Stimulated activated CD4-positive, alpha-beta T cell treated with anti-CD3 and anti-CD28 coated beads, Interleukin-4, amount 100 ng/mL, for 4 hours (primary cell): ENCODE measurements at regions not wholly inside any gene's neighbourhood (a gene's known extent, or its start where the extent isn't known, plus 50 kb on each side); places are given as distances from the start of the nearest gene placed in this dataset.

Source experiments
- DNase-seq, 2 experiments: peaks; one replicate each; pipeline ENCODE4 v3.0.0-alpha.2; 2020

DNA sequence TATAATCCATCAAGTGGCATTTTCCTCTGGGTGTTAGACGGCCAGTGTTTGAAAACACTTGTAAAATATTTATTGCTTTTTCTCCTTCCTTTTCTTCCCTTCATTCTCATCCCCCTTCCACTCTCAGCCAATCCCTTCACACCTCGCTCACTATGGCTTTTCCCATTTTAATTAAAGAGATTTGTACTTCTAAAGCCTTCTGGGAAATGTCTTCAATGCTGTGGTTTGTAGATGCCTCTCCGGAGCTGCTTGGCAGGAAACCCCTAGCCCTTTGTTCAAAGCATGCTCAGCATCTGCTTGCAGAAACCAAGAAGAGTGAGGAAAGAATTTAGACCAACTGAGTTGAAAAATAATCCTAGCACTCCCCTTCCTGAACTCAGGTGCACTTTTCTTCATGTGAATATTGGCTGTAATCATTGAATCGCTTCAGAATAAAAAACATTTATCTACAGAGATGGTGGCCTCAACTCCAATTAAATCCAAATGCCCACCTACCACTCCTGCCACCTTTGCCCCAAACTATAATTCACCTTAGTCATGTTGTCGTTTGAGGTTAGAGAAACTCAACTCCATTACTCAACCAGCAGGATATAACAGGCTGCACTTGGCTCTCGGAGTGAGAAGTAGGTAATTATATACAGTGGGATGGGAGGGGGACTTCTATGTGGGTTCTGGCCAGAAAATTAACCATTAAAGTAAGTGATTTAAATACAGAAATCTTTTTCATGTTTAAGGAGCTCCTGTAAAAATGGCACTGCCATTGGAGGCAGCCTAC lies 659.4 kb upstream of the CAMK1G start:
- no peak for DNase-seq

DNA sequence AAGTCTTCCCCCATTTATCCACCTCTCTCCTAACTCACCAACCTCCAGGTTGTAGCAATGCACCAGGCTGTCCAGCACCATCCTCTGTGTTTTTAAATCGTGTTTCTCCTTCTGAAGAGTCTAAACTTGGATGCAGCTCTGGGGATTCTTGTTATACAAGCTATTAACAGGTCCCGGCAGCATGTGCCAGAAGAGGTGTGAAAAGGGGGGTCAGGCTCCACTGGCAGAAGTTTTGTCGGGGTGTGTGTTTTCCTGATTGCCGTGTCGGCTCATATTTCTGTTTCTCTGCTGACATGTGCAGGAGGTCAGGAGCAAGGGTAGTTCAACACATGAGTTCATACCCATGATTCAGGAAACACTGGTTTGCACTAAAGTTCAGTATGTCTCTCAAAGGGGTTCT lies 658.6 kb upstream of the CAMK1G start:
- no peak for DNase-seq

DNA sequence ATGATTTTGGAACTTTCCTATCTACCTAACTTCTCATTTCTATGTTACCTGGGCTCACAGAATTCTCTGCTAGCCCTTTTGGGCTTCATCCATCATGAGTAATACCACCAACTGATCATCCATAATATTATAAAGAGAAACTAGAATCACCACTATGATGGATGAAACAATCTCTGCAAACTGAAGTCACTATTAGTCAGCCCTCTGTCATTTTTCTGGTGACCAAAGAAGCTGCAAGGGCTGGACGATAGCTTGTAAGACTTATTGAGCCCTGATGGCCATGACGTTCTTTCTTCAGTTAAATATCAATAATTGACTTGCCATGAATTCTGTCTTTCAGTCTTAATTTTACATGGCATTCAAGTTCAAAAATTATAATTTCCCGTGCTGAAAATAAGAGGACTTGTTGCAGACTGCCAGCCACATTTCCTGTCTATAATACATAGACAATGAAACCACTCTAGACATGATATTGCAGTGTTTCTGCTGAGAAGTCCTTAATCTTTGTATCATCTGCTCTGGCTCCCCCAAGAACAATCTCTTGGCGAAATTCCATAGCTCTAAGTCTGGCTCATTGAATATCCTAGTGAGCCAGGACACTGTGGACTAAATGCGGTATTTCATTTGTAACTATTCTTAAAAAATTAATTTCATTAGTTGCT lies 655.0 kb upstream of the CAMK1G start:
- no peak for DNase-seq

DNA sequence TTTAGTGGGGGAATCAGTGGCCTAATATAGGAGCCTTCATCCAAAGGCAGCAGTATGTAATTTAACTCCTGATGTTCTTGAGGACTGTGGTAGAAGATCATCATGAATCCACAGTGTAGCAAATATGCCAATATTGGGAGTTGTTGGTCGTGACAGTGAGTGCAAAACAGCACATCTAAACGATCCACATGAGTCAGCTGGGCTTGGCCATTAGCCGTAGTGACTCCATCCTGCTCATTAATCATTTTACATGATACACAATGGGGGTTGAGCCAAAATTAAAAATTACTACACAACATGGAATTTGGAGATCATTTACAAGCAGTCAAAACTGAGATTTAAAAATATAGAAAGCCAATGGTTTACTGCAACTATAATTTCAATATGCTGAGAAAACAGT lies 653.9 kb upstream of the CAMK1G start:
- DNase-seq, result no peak

DNA sequence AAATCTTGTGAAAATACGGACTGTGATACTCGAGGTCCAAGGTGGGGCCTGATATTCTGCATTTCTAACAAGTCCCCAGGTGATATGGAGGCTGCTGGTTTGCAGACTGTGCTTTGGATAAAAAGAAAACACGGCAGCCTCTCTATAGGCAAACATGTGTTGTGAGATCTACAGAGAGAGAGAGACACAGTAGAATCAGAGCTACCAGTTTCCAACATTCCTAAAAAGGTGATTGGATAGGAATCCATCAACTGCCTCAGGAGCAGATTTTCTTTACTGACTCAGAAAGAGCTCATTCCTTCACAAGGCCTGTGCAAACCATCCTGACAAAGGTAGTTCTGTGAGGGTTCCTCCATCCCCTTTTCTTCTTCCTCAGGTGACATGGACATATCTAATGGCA lies 651.6 kb upstream of the CAMK1G start:
- DNase-seq, result no peak

DNA sequence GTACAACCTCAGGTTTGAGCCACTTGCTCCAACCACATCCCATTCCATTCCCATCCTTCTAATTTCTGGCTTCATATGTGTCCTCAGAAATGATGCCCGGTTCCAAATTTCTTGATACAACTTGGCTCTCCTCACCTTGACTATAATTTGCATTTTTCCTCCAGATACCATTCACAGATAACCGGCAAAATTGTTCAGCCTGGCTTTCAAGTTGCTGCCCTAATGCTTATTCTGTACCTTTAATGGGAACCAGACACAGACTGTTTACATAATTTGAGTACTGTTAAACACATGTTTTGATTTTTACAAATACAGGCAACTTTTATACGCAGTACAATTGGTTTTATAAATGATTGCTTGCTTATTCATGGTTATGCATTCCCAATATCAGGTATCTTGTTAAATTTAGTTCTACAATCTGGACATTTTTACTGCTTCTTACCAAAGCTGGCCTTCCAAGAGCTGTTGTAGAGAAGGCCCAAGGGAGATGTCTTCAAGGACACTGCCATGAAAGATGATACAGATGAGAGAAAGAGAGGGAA lies 649.5 kb upstream of the CAMK1G start:
- no peak for DNase-seq

DNA sequence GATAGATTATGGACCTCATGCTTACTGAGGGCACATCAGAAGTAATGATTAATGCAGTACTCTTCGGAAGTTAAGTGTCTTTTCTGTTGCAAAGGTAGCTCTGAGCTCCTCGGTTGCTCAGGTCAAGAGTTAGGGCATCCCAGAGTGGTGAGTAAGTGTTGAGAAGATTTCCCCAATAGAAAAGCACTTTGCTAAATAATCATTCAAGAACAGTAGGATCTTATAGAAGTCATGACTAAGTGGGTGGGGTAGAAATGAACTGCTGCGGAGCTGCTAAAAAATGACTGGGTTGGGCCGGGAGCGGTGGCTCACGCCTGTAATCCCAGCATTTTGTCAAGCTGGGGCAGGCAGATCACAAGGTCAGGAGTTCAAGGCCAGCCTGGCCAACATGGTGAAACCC lies 648.6 kb upstream of the CAMK1G start:
- no peak for DNase-seq

- DNase-seq, result no peak
Measured at GRCh38 chr1:208935517-208936187, 647.9 kb upstream of the CAMK1G start.

DNA sequence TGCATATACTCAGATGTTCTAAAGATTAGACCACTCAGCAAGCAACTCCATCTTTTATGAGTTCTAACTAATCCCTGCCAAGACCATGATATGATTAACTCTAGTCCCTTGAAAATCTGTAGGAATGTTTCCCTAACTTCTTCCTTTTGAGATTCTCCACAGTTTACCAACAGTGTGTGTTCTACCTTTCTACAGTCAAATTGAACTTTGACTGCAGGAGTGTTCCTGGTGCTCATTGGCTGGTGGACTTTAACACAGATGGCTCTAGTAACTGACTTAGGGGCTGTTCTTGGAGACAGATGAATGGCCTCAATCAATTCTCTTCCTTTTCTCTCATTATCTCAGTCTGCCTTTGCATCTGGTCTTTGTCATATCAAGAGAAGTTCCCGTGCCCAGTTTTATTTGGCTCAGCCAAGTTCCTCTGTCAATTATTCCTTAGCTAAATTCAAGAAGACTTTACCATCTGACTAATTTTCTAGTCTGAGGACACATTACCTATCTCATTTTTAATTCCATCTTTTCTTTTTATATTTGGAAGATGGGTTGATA lies 643.9 kb upstream of the CAMK1G start:
- DNase-seq, result no peak

DNA sequence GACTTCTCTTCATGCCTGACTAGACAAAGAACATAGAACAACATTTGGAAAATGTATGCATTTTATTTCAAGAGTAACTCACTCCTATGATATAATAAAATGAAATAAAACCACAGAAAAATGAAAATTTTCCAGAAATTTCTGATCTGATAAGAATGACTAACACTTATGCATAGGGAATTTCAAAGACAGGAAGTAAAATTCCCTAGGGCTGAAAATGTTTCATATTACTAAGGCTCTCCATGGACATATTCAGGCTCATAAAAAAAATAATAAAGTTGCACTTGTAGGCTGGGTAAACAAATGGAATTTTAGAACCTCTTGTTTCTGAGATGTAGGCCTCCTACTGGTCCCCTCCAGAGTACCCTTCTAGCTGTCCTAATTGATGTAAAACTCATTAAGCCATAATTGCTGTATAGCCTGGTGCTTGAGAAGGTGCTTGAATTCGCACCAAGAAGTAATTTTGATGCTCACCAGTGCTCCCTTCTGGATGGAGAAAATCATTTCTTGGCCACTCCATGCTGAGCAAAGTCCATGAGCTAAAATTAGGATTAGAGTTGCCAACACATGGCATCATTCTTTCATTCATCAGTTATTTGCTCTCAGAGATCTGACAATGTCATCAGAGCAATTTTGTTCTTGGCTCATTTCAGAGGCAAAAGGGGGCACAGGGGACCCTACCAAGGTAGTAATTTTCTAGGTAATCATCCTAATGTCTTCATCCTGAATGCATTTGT lies 641.0 kb upstream of the CAMK1G start:
- DNase-seq, result no peak

- DNase-seq, result no peak
Measured at GRCh38 chr1:208943291-208943690, 640.2 kb upstream of the CAMK1G start.

GRCh38 chr1:208944981-208945451 lies 638.5 kb upstream of the CAMK1G start:
- no peak for DNase-seq

DNA sequence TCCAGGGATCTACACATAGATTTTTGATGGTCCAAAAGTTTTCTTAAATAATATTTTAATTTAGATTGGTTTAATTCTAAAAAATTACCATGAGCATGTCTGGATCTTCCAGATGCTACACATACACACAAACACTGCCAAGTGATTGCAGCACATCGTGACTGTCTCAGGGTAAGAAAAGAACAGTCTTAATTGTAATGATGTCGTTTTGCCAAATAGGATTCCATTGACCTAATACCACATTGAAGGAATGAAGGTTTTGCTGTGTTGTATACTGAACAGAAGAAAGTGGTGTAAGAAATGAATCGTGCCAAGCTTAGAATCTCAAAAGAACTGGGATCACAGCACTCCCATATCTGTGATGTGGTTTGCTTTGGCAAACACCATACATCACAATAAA lies 633.3 kb upstream of the CAMK1G start:
- DNase-seq, result no peak

- no peak for DNase-seq
Measured at GRCh38 chr1:208951026-208951525, 632.4 kb upstream of the CAMK1G start.

- DNase-seq, result no peak
Measured at GRCh38 chr1:208951908-208952307, 631.6 kb upstream of the CAMK1G start.

DNA sequence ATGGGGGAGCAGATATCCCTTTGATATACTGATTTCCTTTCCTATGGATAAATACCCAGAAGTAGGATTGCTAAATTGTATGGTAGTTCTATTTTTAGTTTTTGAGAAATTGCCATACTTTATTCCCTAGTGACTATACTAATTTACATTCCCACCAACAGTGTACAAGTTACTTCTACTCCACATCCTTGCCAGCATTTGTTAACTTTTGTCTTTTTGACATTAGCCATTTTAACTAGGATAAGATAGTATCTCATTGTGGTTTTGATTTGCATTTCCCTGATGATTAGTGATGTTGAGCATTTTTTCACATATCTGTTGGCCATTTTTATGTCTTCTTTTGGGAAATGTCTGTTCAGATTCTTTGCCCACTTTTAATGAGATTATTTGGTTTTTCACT lies 620.6 kb upstream of the CAMK1G start:
- DNase-seq, result no peak

GRCh38 chr1:208965351-208965750 lies 618.2 kb upstream of the CAMK1G start:
- no peak for DNase-seq

- no peak for DNase-seq
Measured at GRCh38 chr1:208967334-208967733, 616.2 kb upstream of the CAMK1G start.

DNA sequence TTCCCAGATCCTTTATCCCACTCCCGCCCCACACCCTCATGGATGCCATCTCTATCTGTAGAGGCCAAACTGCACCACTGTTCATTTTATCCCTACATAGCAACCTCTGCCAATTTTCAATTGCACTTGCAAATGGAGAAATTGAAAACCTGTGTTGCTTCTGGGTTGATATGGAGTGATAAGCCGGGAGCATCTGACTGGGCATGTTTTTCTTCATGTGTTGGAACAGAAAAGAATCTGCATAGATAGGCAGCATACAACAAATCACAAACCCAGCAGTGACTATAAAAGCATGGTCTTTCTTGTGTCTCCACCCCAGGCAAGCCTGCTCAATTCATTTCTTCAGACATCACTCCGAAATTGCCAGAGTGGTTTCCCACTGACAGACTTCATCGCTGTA lies 608.8 kb upstream of the CAMK1G start:
- DNase-seq, result no peak

GRCh38 chr1:208975456-208975855 lies 608.1 kb upstream of the CAMK1G start:
- DNase-seq, result no peak

GRCh38 chr1:208977012-208977411 lies 606.5 kb upstream of the CAMK1G start:
- no peak for DNase-seq

DNA sequence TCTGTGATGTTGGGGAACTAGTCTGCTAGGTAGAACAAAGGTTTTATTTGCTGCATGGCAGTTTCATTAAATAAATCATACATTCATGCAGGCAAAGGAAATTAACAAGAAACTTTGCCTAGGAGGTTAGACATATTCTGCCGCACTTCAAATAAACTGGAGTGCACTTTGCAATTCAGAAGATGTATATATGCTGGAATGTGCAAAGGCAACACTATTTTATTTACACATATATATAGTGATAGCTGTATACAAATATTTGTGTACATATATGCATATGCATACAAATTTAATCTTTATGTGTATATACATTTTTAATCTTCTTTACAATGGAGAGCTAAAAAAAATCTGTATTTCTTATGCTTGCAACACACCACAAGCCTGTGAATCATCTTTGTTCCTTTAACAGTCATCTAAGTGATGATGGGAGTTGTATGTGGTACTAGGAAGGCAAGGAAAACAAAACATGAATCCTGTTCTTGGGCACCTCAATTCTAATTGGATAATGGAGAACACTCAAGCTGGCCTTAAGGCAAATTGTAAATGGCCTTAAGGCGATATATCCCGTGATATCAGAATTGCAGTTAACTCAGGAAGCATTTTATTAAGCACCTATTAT lies 605.8 kb upstream of the CAMK1G start:
- DNase-seq, result no peak
